ENCODE measurements at regions not wholly inside any gene's neighbourhood (a gene's known extent, or its start where the extent isn't known, plus 50 kb on each side); places are given as distances from the start of the nearest gene placed in this dataset.

DNA sequence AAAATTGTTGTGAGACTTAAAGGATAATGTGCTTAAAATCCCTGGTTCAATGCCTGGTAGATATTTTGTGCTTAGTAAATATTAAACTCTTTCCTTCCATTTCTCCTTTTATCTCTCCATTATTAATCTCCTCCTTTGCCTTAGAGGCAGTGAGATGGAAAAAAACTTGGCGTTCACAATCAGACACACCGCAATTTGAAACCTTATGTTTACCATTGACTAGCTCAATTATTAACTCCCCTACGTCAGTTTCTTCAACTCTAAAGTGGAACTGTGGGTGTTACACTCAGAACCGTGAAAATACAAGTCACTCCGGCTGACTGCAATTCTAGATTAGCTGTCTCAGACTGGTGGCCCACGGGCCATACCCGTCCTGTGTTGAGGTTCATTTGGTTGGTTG lies 327.2 kb downstream of the DEPDC1B start:
- TF ChIP-seq, protein P1, sequence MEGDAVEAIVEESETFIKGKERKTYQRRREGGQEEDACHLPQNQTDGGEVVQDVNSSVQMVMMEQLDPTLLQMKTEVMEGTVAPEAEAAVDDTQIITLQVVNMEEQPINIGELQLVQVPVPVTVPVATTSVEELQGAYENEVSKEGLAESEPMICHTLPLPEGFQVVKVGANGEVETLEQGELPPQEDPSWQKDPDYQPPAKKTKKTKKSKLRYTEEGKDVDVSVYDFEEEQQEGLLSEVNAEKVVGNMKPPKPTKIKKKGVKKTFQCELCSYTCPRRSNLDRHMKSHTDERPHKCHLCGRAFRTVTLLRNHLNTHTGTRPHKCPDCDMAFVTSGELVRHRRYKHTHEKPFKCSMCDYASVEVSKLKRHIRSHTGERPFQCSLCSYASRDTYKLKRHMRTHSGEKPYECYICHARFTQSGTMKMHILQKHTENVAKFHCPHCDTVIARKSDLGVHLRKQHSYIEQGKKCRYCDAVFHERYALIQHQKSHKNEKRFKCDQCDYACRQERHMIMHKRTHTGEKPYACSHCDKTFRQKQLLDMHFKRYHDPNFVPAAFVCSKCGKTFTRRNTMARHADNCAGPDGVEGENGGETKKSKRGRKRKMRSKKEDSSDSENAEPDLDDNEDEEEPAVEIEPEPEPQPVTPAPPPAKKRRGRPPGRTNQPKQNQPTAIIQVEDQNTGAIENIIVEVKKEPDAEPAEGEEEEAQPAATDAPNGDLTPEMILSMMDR (IDR thresholded peaks at IDR 0.05): no peak
- no peak for TF ChIP-seq POLR2A (IDR thresholded peaks at IDR 0.05)
